ENCODE measurements at regions not wholly inside any gene's neighbourhood (a gene's known extent, or its start where the extent isn't known, plus 50 kb on each side); places are given as distances from the start of the nearest gene placed in this dataset.

- TF ChIP-seq CTCF (IDR thresholded peaks at IDR 0.05) (no peak), POLR2A (IDR thresholded peaks at IDR 0.05) (no peak)
Measured at GRCh38 chr4:130031858-130032257, 935.9 kb downstream of the C4orf33 start.

Data from right lobe of liver (tissue), 4 donors.